CD4-positive, alpha-beta memory T cell (primary cell): ENCODE measurements at regions not wholly inside any gene's neighbourhood (a gene's known extent, or its start where the extent isn't known, plus 50 kb on each side); places are given as distances from the start of the nearest gene placed in this dataset.

Experiments used
- CTCF ChIA-PET: fragments of 350-600 bp; sonication (Branson Sonifier 250); formaldehyde crosslinking; loops from one replicate; lab custom pipeline; 2021; ENCODE audit warnings: inconsistent platforms; ENCODE audit not compliant: partially characterized antibody; lab: Charles Lee
- POLR2A ChIA-PET: fragments of 350-600 bp; sonication (Branson Sonifier 250); formaldehyde crosslinking; loops from one replicate; lab custom pipeline; 2021; ENCODE audit not compliant: partially characterized antibody; lab: Charles Lee
- DNase-seq, 5 donors: peaks; one replicate each; pipeline versions ENCODE4 v3.0.0 to v3.0.0-alpha.2; 2020 to 2022; ENCODE audit warnings: mixed read lengths in 1 of 5
- H3K27ac ChIP-seq: one replicate; pipeline ENCODE4 v1.7.0; 2013; ENCODE audit warnings: low read depth, low read length
- H3K27me3 ChIP-seq: 2 replicates; pipeline ENCODE4 v1.7.0; 2013; ENCODE audit warnings: mild to moderate bottlenecking, low read length, moderate library complexity; ENCODE audit not compliant: insufficient read depth
- H3K36me3 ChIP-seq: 2 replicates; pipeline ENCODE4 v1.7.0; 2013; ENCODE audit warnings: mild to moderate bottlenecking, low read length, moderate library complexity; ENCODE audit not compliant: insufficient read depth
- H3K4me1 ChIP-seq: 2 replicates; pipeline ENCODE4 v1.7.0; 2013; ENCODE audit warnings: mild to moderate bottlenecking, low read length, moderate library complexity; ENCODE audit not compliant: insufficient read depth
- H3K4me3 ChIP-seq, 2 donors: one replicate each; pipeline ENCODE4 v1.7.0; 2013; ENCODE audit warnings: low read length in 2 of 2, mild to moderate bottlenecking in 1 of 2
- H3K9me3 ChIP-seq, 2 donors: one replicate each; pipeline ENCODE4 v1.7.0; 2013; ENCODE audit warnings: low read length in 2 of 2, control low read depth in 1 of 2; ENCODE audit not compliant: control insufficient read depth in 1 of 2
- H3K27ac Mint-ChIP-seq, 7 donors: one replicate each; pipeline ENCODE4 v1.8.0; 2020 to 2021; ENCODE audit warnings: mixed read lengths in 7 of 7, mild to moderate bottlenecking in 6 of 7, inconsistent platforms in 3 of 7, moderate library complexity in 3 of 7
- H3K27me3 Mint-ChIP-seq, 2 donors: one replicate each; pipeline ENCODE4 v1.8.0; 2020 to 2021; ENCODE audit warnings: mixed read lengths in 2 of 2
- H3K36me3 Mint-ChIP-seq, 2 donors: one replicate each; pipeline ENCODE4 v1.8.0; 2020 to 2021; ENCODE audit warnings: mixed read lengths in 2 of 2, inconsistent platforms in 1 of 2, mild to moderate bottlenecking in 1 of 2
- H3K4me1 Mint-ChIP-seq, 4 donors: one replicate each; pipeline ENCODE4 v1.8.0; 2020 to 2021; ENCODE audit warnings: mixed read lengths in 4 of 4, mild to moderate bottlenecking in 1 of 4
- H3K4me3 Mint-ChIP-seq, 8 donors: one replicate each; pipeline ENCODE4 v1.8.0; 2020 to 2021; ENCODE audit warnings: mixed read lengths in 8 of 8, mild to moderate bottlenecking in 7 of 8, moderate library complexity in 6 of 8, inconsistent platforms in 3 of 8
- H3K9me3 Mint-ChIP-seq, 8 donors: one replicate each; pipeline ENCODE4 v1.8.0; 2020 to 2021; ENCODE audit warnings: mixed read lengths in 8 of 8, mild to moderate bottlenecking in 5 of 8, inconsistent platforms in 3 of 8, moderate library complexity in 1 of 8
- intact Hi-C: fragments of 100-400 bp; cut with micrococcal nuclease; formaldehyde crosslinking; loops from one replicate; pipeline ENCODE4 v1.15.1; 2023

DNA sequence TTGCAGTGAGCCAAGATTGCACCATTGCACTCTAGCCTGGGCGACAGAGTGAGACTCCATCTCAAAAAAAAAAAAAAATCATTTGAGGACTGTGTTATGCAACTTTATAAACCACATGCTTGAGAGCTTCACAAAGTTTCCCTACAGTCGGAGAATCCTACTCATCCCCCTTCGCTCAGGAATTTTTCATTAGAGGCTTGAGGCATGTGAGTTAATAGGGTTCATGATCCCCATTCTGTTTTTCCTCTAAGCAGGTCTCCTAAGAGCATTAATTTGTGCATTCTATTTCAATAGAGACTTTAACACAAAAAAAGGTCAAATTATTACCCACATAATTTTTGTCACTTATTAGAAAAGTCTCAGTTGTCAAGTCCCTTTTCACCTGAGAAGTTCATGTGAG, 103.7 kb upstream of the SOX4 start:
- intact Hi-C loops, result no loop called here
- ChIA-PET CTCF (no interaction called here), POLR2A (no interaction called here)
- Mint-ChIP-seq H3K4me1 (no peaks in the 10 kb centered on the region), H3K9me3 (peaks cover 0 to 2% (median 0%) of the 10 kb centered on the region in 8 donors), H3K27me3 (peaks cover 0 to 1% of the 10 kb centered on the region in 2 donors), H3K36me3 (no peaks in the 10 kb centered on the region), H3K27ac (no peak overlapping the region), H3K4me3 (no peak overlapping the region)
- Histone ChIP-seq H3K27ac (no peak overlapping the region), H3K9me3 (no peaks in the 10 kb centered on the region), H3K36me3 (no peaks in the 10 kb centered on the region), H3K4me3 (no peak overlapping the region), H3K4me1 (no peaks in the 10 kb centered on the region), H3K27me3 (no peaks in the 10 kb centered on the region)
- DNase-seq, result no peak

DNA sequence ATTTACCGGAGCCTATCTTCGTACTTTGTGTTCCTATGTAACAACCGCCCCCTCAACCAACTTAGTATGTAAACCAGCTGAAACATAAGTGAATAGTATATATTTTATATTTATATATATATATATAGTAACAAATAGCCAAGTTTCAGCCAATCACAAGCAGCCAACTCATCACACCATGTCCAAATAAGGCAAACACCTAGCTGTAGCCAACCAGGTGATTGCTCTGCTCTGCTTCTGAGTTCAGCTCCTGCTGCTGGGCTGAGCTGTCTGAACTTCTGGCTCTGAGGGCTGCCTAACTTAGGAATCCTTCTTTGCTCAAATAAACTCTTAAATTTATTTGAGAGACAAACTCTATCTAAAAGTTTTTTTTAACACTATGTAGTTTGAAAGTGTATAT, 101.6 kb upstream of the SOX4 start:
- POLR2A ChIA-PET, result no interaction called here
- Histone ChIP-seq H3K27me3 (no peaks in the 10 kb centered on the region), H3K27ac (no peak overlapping the region), H3K36me3 (no peaks in the 10 kb centered on the region), H3K4me1 (no peaks in the 10 kb centered on the region), H3K4me3 (no peak overlapping the region), H3K9me3 (no peaks in the 10 kb centered on the region)
- Mint-ChIP-seq H3K9me3 (no peaks in the 10 kb centered on the region), H3K4me1 (no peaks in the 10 kb centered on the region), H3K27me3 (peaks cover 1% of the 10 kb centered on the region in 2 donors), H3K27ac (no peak overlapping the region), H3K4me3 (no peak overlapping the region), H3K36me3 (no peaks in the 10 kb centered on the region)
- intact Hi-C loops, result no loop called here
- CTCF ChIA-PET, result no interaction called here
- no peak for DNase-seq

DNA sequence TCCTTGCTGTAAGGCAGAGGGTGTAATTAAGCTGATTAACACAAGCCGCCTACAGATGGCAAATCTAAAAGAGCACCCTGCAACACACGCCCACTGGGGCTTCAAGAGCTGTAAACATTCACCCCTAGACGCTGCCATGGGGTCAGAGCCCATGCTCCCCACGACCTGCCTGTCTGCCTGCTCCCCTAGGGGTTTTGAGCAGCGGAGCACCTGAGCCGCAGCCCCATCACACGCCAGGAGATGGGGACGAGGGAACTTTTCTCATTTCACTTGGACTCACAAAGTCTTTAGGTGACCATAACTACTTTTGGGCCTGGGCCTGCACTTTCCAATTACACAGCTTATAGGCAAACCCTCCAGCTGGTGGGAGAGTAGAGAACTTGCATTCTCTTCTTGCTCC, 99.0 kb upstream of the SOX4 start:
- no peaks in the 10 kb centered on the region for H3K27me3 ChIP-seq
- no peak overlapping the region for H3K4me3 Mint-ChIP-seq
- H3K36me3 ChIP-seq, result no peaks in the 10 kb centered on the region
- H3K4me1 ChIP-seq, result no peaks in the 10 kb centered on the region
- no peaks in the 10 kb centered on the region for H3K9me3 ChIP-seq
- H3K27me3 Mint-ChIP-seq, result peaks cover 0 to 1% of the 10 kb centered on the region in 2 donors
- DNase-seq, result no peak
- intact Hi-C loops, result no loop called here
- ChIA-PET POLR2A (no interaction called here), CTCF (no interaction called here)
- H3K27ac ChIP-seq, result no peak overlapping the region
- no peaks in the 10 kb centered on the region for H3K4me1 Mint-ChIP-seq
- no peak overlapping the region for H3K27ac Mint-ChIP-seq
- H3K4me3 ChIP-seq, result no peak overlapping the region
- no peaks in the 10 kb centered on the region for H3K36me3 Mint-ChIP-seq
- H3K9me3 Mint-ChIP-seq, result no peaks in the 10 kb centered on the region

DNA sequence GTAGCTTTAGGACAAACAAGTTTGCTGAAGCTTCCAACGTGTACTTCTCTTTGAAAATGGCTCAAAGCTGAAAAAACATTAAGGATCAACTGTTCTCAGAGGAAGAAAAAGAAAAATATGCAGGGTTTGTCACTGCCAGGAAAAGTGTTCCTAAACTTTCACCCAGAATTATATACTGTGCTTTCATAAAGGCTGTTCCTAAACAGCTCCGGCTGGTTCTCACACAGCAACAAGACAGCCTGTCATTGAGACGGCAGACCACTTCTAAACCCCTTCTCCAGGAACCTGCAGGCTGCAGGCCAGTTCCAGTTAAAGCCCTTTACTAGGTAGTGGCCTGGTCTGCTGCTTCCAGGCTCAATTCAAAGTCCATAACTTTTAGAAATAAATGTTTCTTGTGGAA, 97.4 kb upstream of the SOX4 start:
- no peaks in the 10 kb centered on the region for H3K36me3 ChIP-seq
- no peaks in the 10 kb centered on the region for H3K9me3 ChIP-seq
- H3K27ac ChIP-seq, result no peak overlapping the region
- H3K4me1 Mint-ChIP-seq, result no peaks in the 10 kb centered on the region
- no peak overlapping the region for H3K4me3 ChIP-seq
- POLR2A ChIA-PET, result no interaction called here
- DNase-seq, result no peak
- H3K27me3 Mint-ChIP-seq, result peaks cover 1 to 2% of the 10 kb centered on the region in 2 donors
- intact Hi-C loops, result no loop called here
- H3K36me3 Mint-ChIP-seq, result no peaks in the 10 kb centered on the region
- H3K27me3 ChIP-seq, result no peaks in the 10 kb centered on the region
- H3K4me3 Mint-ChIP-seq, result no peak overlapping the region
- H3K27ac Mint-ChIP-seq, result no peak overlapping the region
- no peaks in the 10 kb centered on the region for H3K9me3 Mint-ChIP-seq
- H3K4me1 ChIP-seq, result no peaks in the 10 kb centered on the region
- CTCF ChIA-PET, result no interaction called here

DNA sequence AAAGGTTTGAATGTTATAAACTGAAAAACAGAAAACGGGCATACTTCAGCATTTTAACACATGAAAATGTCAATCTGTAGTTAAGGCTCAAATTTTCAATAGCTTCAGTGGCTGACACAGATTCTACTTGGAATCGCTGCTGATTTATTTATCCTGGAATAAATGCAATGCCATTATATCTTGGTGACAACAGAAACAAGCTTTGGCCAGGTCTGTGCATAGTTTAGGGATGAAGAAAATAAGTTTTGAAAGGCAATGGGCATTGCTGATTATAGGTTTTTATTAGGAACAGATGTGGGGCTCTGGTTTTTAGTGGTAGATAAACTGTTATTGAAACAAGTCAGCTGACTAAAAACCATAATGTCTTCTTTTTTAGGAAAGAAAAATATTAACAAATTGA, 96.8 kb upstream of the SOX4 start:
- intact Hi-C loops, result no loop called here
- DNase-seq, result no peak
- H3K27ac ChIP-seq, result no peak overlapping the region
- H3K36me3 ChIP-seq, result no peaks in the 10 kb centered on the region
- Mint-ChIP-seq H3K27me3 (peaks cover 1 to 2% of the 10 kb centered on the region in 2 donors), H3K4me1 (no peaks in the 10 kb centered on the region), H3K27ac (no peak overlapping the region), H3K9me3 (no peaks in the 10 kb centered on the region), H3K4me3 (no peak overlapping the region), H3K36me3 (no peaks in the 10 kb centered on the region)
- ChIA-PET POLR2A (no interaction called here), CTCF (no interaction called here)
- no peaks in the 10 kb centered on the region for H3K27me3 ChIP-seq
- H3K4me1 ChIP-seq, result no peaks in the 10 kb centered on the region
- no peaks in the 10 kb centered on the region for H3K9me3 ChIP-seq
- H3K4me3 ChIP-seq, result no peak overlapping the region

DNA sequence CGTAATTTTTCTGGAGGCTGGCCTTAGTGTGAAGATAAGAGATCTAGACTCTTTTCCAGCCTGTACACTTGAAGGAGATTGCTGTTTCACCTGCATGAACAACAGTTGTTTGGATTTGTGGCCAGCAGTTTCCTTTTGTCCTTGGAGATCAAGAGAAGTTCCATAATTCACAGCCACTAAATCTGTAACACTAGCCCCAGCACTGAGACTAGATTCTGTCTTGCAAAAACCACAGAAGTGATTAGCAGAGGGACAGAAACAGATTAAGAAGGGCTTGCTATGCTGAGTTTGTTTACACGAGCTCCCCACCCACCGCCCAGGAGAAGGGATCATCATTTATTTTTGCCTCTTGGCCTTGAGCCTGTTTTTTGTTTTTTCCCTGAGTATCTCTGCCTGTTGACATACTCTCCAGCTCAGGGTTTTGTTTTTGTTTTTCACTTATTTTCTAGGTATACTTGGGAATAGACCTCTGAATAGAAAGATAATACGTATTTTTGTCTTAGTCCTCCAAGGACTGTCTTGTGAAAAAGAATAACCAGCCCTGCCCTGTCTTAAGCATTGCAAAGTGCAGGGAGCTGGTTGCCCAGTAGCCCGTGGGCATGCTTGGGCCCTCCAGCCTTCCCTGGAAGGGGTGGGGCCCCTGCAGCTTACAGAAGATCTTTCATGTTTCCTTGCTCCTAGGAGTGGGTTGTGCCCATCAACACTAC, 93.1 kb upstream of the SOX4 start:
- Mint-ChIP-seq H3K4me1 (no peaks in the 10 kb centered on the region), H3K4me3 (no peak overlapping the region), H3K27me3 (peaks cover 2 to 3% of the 10 kb centered on the region in 2 donors), H3K27ac (no peak overlapping the region), H3K36me3 (no peaks in the 10 kb centered on the region), H3K9me3 (peaks cover 0 to 3% (median 0%) of the 10 kb centered on the region in 8 donors)
- Histone ChIP-seq H3K36me3 (no peaks in the 10 kb centered on the region), H3K4me1 (no peaks in the 10 kb centered on the region), H3K27ac (no peak overlapping the region), H3K4me3 (no peak overlapping the region), H3K27me3 (no peaks in the 10 kb centered on the region), H3K9me3 (no peaks in the 10 kb centered on the region)
- no peak for DNase-seq
- ChIA-PET CTCF (no interaction called here), POLR2A (no interaction called here)
- intact Hi-C loops, result no loop called here

DNA sequence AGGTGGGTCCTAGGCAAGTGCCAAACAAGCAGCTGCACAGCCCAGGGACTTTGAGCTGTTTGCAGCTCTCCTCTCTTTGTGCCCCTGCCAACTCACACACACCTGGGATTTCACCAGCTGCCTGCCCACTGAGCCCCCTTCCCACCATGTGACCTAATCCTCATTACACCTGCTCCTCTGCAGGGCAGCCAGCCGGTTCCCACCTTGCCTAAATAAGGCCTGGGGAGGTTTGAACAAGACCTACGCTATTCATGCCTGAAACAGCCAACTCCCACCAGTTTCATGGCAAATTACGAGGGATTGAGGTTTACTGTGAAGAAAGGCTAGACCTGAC, 92.6 kb upstream of the SOX4 start:
- no peaks in the 10 kb centered on the region for H3K4me1 Mint-ChIP-seq
- peaks cover 2 to 3% of the 10 kb centered on the region in 2 donors for H3K27me3 Mint-ChIP-seq

DNA sequence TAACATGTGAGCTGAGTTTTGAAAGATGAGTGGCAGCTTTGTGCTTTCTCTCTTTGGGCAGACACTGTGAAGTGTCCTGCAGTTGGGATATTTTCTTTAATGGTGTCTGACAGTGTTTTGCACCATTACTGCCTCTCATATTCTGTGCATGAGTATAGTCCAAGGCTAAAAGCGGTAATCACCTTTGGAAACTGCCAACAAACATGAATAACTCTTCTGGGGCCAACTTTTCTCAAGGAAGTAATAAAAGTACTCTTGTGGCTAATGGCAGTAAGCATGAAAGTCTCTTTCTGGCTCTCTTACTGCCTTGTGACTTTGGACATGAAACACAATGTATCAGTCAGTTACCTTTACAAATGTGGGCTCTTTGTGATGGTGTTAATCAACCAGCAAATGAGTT, 91.7 kb upstream of the SOX4 start:
- H3K4me3 ChIP-seq, result no peak overlapping the region
- no peaks in the 10 kb centered on the region for H3K4me1 ChIP-seq
- H3K36me3 ChIP-seq, result no peaks in the 10 kb centered on the region
- Mint-ChIP-seq H3K4me1 (no peaks in the 10 kb centered on the region), H3K27me3 (peaks cover 2% of the 10 kb centered on the region in 2 donors), H3K27ac (no peak overlapping the region), H3K4me3 (no peak overlapping the region), H3K36me3 (no peaks in the 10 kb centered on the region), H3K9me3 (peaks cover 0 to 3% (median 0%) of the 10 kb centered on the region in 8 donors)
- H3K9me3 ChIP-seq, result no peaks in the 10 kb centered on the region
- no peak for DNase-seq
- intact Hi-C loops, result no loop called here
- ChIA-PET POLR2A (no interaction called here), CTCF (no interaction called here)
- no peaks in the 10 kb centered on the region for H3K27me3 ChIP-seq
- H3K27ac ChIP-seq, result no peak overlapping the region

More for the DNA sequence above, 92.6 kb upstream of the SOX4 start:
- H3K9me3 ChIP-seq, result no peaks in the 10 kb centered on the region
- DNase-seq, result no peak
- Mint-ChIP-seq H3K36me3 (no peaks in the 10 kb centered on the region), H3K9me3 (peaks cover 0 to 3% (median 0%) of the 10 kb centered on the region in 8 donors), H3K4me3 (no peak overlapping the region), H3K27ac (no peak overlapping the region)
- no peaks in the 10 kb centered on the region for H3K27me3 ChIP-seq
- CTCF ChIA-PET, result no interaction called here
- no peaks in the 10 kb centered on the region for H3K4me1 ChIP-seq
- no peak overlapping the region for H3K4me3 ChIP-seq
- no peaks in the 10 kb centered on the region for H3K36me3 ChIP-seq
- H3K27ac ChIP-seq, result no peak overlapping the region
- POLR2A ChIA-PET, result no interaction called here
- intact Hi-C loops, result no loop called here
